HG02885 (cell line): ENCODE measurements at regions not wholly inside any gene's neighbourhood (a gene's known extent, or its start where the extent isn't known, plus 50 kb on each side); places are given as distances from the start of the nearest gene placed in this dataset.

ENCODE experiments used
- ATAC-seq: cut with Tn5 transposase; IDR thresholded peaks from one replicate; pipeline ENCODE4 v1.9.1; 2021; ENCODE audit warnings: mild to moderate bottlenecking; ENCODE audit not compliant: unreplicated experiment, poor library complexity

GRCh38 chr1:70866542-70867264 lies 180.9 kb downstream of the PTGER3 start:
- ATAC-seq, result no peak

DNA sequence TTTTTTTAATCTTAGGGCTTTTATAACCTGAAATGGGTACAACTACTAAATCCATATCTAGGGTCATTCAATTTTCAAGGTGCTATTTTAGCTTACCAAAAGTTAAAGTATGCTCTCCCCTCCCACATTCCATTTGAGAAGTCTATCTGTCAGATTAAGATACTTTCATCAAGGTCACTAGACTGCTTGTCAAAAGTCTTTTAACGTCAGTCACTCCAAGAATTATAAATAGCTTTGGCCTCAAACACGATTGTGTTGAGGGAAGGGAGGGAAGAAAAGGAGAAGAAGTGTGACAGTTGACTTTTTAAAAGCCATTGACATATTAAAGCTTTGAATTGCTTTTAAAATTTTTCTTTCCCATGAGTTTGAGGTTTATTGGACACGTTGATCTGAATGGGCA lies 175.8 kb downstream of the PTGER3 start:
- no peak for ATAC-seq

DNA sequence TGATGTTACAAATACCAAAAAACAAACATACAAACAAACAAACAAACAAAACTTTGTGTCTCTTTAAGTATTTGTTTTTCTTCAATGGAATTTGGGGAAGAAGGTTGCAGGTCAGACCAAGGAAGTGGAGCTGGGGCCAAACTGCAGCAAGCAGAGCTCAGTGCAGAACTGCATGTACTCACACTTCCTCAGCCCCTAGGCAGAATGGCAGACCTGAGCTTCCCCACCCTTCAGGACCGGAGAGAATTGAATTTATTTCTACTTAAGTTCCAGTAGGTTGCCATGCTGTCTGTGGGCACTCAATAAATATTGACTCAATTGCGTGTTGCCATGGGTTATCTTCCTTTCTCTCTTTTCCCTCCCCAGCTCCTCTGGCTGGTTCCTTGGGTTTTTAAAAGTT lies 173.6 kb downstream of the PTGER3 start:
- no peak for ATAC-seq

DNA sequence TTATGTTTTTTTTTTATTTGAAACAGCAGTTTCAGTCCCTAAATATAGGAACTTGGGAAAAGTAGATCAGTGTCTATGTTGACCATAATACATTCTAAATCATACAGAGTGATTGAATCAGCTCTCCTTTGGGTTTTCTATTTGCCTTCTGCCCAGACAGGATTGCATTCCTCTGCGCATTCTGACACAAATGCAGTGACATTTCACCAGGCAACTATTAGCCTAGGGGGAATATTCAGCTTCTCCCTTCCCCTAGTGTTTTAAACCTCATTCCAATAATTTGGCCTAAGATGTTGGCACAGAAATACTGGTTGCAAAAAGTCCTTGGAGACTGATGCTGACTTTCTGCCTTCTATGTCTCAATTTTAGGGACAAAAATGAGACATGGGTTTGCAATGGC lies 172.8 kb downstream of the PTGER3 start:
- no peak for ATAC-seq

DNA sequence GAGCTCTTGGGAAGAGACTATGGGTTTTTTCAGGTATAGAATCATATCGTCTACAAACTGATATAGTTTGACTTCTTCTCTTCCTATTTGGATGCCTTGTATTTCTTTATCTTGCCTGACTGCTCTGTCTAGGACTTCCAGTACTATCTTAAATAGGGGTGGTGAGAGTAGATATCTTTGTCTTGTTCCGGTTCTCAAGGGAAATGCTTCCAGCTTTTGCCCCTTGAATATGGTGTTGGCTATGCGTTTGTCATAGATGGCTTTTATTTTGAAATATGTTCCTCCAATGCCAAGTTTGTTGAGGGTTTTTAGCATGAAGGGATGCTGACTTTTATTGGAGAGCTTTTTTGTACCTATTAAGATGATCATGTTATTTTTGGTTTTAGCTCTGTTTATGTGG lies 170.3 kb downstream of the PTGER3 start:
- ATAC-seq, result no peak

GRCh38 chr1:70887936-70888335 lies 159.7 kb downstream of the PTGER3 start:
- ATAC-seq, result no peak

GRCh38 chr1:70888722-70889121 lies 158.9 kb downstream of the PTGER3 start:
- no peak for ATAC-seq

DNA sequence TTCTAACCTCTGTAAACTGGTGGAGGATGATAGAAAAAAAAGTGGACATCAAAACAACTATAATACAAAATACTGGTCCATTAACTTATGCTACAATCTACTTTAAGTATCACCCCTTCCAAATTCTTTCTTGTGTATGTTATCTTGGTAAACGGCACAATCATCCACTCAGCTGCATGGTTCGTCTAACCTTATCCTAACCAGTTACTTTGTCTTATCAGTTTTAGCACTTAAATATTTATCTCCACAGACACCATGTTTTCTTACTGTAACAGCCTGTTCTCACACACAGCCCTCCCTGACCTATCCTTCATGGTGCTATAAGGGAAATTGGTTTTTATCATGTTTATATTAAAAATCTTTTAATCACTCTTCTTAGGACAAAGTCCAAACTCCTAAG lies 157.2 kb downstream of the PTGER3 start:
- no peak for ATAC-seq

DNA sequence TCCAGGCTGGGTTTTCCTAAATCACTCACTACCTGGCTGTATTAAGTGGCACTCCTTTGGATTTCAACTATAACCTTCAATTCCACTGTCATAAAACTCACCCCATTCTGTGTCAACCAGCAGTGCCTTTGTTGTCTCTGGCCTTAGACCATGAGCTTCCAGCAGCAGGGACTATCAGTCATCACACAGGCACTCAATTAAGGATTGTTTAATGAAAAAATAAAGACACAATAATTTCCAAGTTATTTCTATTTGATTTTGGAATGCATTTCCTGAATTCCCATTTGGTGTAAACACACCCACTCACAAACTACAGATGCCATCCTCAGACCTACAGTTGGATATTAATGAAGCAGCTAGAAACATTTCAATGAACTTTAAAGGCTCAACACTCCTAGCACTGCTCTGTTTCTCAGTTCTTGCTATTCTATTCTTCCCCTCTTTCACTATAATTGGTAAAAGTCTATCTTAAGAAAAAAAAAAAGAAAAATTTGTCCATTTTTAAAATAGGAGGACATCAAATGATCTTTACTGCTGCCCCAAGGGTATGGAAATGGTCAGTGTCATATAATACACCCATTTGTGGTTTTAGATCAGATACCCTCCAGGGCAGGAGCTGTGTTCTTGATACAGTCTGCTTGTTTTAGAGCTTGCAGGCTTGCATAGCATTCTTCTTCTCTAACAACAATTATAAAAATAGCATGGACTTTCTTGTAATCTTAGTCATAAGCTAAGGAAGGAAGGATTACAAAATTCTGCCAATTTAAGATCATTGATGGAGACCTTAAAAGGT lies 156.4 kb downstream of the PTGER3 start:
- no peak for ATAC-seq

DNA sequence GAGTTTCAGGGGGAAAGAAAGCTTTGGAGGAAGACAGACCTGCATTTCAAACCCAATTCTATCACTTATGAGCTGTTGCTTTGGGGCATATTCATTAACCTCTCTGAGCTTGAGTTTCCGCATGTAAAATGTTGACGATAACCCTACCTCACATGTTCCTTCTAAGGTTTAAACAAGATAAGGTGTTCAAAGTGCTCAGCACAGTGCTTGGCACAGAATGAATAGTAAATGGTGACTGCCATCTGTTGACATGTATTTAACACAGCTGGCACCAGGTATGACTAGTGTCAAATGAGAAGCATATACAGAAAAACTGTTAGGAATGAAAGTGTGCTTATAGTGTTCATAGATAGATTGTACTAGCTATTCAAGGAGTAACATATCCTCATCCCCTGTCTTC lies 155.5 kb downstream of the PTGER3 start:
- no peak for ATAC-seq

DNA sequence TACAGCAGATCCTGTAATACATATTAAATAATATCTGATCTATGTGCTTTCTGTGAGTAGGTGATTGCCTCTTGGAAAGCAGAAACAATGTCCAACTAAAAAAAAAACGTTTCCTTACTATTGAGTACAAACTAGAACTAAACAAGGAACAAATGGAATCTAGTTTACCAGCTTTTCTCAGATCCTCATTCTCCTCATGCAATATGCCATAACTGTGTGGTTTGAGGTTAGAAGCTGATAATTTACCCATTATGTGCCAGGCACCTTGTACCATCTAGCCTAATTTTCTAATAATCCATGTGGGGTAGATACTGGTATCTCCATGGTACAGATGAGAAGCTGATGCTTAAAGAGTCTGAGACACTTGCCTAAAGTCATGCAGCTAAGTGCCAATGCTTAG lies 154.7 kb downstream of the PTGER3 start:
- no peak for ATAC-seq

DNA sequence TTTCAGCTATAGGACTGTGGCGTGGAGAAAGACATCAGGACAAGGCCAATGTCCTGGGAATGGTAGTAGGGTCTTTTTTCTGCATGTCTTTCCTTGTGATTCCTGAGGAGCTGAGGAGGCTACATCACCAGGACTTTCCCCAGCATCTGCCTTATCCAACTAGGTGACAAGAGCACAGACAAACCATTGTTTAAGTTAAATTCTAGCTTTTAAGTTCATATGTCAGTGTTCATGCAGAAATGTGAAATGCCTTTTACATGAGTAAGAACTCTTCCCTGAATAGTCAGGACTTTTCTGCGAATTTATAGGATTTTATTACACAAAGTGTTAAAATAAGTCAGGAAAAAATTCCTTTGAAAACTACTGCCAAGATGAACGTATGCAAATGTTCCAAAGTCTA lies 154.2 kb downstream of the PTGER3 start:
- ATAC-seq, result no peak

GRCh38 chr1:70895531-70895930 lies 152.1 kb downstream of the PTGER3 start:
- no peak for ATAC-seq

- no peak for ATAC-seq
Observed at GRCh38 chr1:70896224-70896623, 151.4 kb downstream of the PTGER3 start.

DNA sequence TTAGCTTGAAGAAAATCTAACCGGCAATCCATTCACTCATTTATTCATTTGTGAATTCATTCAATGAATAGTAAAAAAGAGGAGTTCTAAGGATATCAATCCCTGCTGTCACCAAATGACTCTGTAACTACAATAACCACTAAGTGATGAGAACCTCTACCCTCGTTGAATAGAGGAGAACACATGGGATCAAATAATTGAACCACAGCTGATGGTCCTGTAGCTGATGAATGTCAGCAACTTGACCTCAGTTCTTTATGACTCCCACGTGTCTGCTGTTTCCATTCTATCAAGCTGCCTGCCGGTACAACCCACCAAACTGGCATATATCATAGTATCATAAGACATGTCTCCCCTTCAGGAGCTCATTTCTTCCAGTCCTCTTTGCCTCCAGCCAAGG lies 150.3 kb downstream of the PTGER3 start:
- no peak for ATAC-seq

- no peak for ATAC-seq
Observed at GRCh38 chr1:70899735-70900134, 147.9 kb downstream of the PTGER3 start.

DNA sequence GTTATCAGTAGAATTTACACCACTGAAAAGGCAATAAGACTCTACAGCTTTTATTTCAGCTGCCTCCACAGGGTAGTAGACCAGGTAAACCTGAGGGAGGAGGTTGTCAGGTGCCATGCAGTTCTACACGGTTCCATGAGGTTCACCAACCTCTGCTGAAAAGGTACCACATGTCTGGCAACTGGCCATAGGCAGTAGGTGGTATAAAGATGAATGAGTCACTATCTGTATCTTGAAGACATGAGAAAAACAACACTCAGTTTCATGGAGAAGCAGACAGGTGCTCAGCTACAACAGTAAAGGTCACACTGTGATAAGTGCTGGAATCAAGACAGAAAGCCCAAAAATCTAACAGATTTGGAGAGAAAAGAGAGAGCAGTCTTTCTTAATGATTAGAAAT lies 145.4 kb downstream of the PTGER3 start:
- no peak for ATAC-seq

DNA sequence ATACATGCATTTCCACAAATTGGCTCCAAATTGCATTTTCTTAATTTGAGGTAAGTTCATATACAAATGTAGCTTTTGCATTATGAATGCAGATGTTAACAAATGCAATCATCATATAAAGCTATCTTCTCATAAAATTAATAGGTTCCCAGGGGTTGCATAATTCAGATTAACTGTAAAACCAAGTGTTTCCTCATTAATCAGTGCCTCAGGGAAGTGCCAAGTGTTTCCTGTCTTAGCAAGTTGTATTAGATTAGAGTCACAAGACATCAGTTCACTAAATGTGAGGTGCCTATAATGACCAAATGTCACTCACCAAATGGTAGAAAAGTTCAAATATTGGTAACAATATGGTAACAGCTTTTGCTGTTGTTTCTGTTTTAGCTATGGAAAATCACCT lies 140.8 kb downstream of the PTGER3 start:
- no peak for ATAC-seq

DNA sequence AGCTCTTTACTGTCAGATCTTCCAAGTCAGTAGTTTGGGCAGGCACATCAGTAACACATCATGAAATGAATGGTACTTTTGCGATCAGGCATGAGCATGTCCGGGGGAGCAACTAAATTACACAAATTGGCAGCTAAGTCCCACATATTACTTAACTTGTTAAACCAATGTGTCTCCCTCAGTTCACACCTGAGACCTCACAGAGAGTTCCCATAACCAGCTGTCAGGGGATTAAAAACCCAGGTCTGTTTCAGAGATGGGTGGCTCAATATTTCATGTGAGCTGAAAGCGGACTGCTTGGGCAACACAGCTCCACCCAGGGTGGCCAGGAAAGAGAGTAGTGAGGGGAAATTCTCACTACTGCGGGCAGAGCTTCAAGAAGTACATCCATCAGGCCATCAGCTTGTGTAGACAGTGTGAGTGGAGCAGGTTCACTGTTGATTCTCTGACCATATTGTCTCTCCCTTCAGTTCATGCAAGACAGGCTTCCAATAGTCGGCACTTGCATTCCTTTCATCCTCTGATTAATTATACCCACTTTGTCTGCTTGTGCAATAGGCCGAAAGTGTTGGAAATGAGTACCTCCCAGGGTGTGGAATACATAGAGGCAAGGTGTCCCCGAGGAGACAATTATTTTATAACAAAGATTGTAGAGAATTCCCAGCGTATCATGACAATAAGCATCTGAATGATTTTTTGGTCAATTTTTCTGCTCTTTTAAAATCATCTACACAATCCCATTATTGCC lies 139.9 kb downstream of the PTGER3 start:
- no peak for ATAC-seq

- ATAC-seq, result no peak
Observed at GRCh38 chr1:70909262-70909822, 138.3 kb downstream of the PTGER3 start.

DNA sequence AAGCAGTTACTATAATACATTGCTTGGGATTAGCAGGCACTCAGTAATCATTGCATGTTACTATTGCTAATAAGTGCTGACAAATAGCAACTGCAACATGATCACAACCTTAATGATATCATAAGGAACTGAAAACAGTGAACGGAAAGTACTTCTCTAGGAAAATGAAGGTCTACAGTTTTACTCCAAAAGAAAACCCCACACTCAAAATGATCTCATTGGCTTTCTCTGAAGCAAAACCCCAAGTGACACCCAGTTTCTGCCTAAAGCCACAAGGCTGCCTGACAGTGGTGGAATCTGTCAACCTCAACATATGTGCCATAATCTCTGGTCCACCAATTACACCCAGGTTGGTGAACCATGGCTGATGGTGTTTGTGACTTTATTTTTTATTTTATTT lies 137.6 kb downstream of the PTGER3 start:
- ATAC-seq, result peak; percentile 82
